ENCODE measurements at regions not wholly inside any gene's neighbourhood (a gene's known extent, or its start where the extent isn't known, plus 50 kb on each side); places are given as distances from the start of the nearest gene placed in this dataset.

GRCh38 chr18:29071869-29072268, 894.9 kb upstream of the CDH2 start:
- Histone ChIP-seq H3K9me3 (ENCODE audit: control insufficient read depth in 2 of 2, low read length in 2 of 2) (peaks cover 0 to 2% of the 10 kb centered on the region in 2 donors), H3K27ac (ENCODE audit: low read depth in 2 of 2, low read length in 2 of 2) (no peak overlapping the region), H3K27me3 (ENCODE audit: control insufficient read depth in 2 of 2, insufficient read depth in 2 of 2, low read length in 2 of 2) (no peaks in the 10 kb centered on the region), H3K4me1 (ENCODE audit: control insufficient read depth in 2 of 2, insufficient read depth in 2 of 2, low read length in 2 of 2) (no peaks in the 10 kb centered on the region), H3K36me3 (ENCODE audit: control insufficient read depth in 2 of 2, insufficient read depth in 2 of 2, low read length in 2 of 2) (no peaks in the 10 kb centered on the region), H3K4me3 (ENCODE audit: low read length in 2 of 2) (no peak overlapping the region), H3K9ac (ENCODE audit: low read depth in 1 of 2, low read length in 2 of 2) (no peak overlapping the region)

DNA sequence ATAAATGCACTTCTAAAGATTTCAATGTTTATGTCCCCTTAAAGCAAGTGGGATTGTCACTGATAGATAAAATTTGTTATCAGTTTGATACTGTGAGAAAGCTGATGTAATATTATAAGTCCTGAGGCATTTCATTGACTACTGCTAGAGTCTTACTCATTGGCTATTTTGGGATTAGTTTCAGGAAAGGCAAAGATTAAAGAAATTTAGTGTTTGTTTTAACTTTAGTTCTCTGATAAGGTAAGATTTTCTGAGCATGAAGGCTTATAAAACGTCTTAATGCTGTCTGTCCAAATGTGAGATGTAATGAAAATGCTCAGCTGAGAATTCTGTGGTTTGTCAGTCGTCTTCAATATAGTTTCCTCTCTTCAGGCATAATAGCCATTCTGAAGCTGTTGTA, 886.4 kb upstream of the CDH2 start:
- Histone ChIP-seq H3K9me3 (ENCODE audit: control insufficient read depth in 2 of 2, low read length in 2 of 2) (no peaks in the 10 kb centered on the region), H3K9ac (ENCODE audit: low read depth in 1 of 2, low read length in 2 of 2) (no peak overlapping the region), H3K27me3 (ENCODE audit: control insufficient read depth in 2 of 2, insufficient read depth in 2 of 2, low read length in 2 of 2) (no peaks in the 10 kb centered on the region)

DNA sequence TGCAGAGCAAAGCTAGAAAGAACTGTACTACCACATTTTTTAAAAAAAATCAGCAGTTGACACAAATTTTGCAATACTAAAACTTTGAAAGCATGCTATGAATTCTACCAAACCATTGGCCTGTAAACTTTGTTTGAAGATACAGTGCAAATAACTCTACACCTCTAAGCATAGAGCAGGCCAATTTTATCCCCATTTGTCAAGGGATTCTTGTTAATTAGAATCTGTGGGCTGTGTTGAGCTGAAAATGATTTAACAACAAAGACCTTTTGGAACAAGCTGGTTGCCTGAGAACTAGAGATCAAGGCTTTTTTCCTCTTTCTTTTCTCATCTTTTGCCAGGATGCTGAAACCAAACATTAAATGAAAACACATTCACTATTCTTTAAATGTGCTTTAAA, 886.0 kb upstream of the CDH2 start:
- Histone ChIP-seq H3K4me3 (ENCODE audit: low read length in 2 of 2) (no peak overlapping the region), H3K9me3 (ENCODE audit: control insufficient read depth in 2 of 2, low read length in 2 of 2) (no peaks in the 10 kb centered on the region), H3K36me3 (ENCODE audit: control insufficient read depth in 2 of 2, insufficient read depth in 2 of 2, low read length in 2 of 2) (no peaks in the 10 kb centered on the region), H3K27ac (ENCODE audit: low read depth in 2 of 2, low read length in 2 of 2) (no peak overlapping the region), H3K9ac (ENCODE audit: low read depth in 1 of 2, low read length in 2 of 2) (no peak overlapping the region), H3K27me3 (ENCODE audit: control insufficient read depth in 2 of 2, insufficient read depth in 2 of 2, low read length in 2 of 2) (no peaks in the 10 kb centered on the region), H3K4me1 (ENCODE audit: control insufficient read depth in 2 of 2, insufficient read depth in 2 of 2, low read length in 2 of 2) (no peaks in the 10 kb centered on the region)

More for the DNA sequence above, 886.4 kb upstream of the CDH2 start:
- no peak overlapping the region for H3K27ac ChIP-seq (ENCODE audit: low read depth in 2 of 2, low read length in 2 of 2)
- H3K4me3 ChIP-seq (ENCODE audit: low read length in 2 of 2): no peak overlapping the region
- no peaks in the 10 kb centered on the region for H3K4me1 ChIP-seq (ENCODE audit: control insufficient read depth in 2 of 2, insufficient read depth in 2 of 2, low read length in 2 of 2)
- H3K36me3 ChIP-seq (ENCODE audit: control insufficient read depth in 2 of 2, insufficient read depth in 2 of 2, low read length in 2 of 2): no peaks in the 10 kb centered on the region

- H3K9ac ChIP-seq (ENCODE audit: low read depth in 1 of 2, low read length in 2 of 2): no peak overlapping the region
- H3K36me3 ChIP-seq (ENCODE audit: control insufficient read depth in 2 of 2, insufficient read depth in 2 of 2, low read length in 2 of 2): no peaks in the 10 kb centered on the region
- no peaks in the 10 kb centered on the region for H3K4me1 ChIP-seq (ENCODE audit: control insufficient read depth in 2 of 2, insufficient read depth in 2 of 2, low read length in 2 of 2)
- H3K4me3 ChIP-seq (ENCODE audit: low read length in 2 of 2): no peak overlapping the region
- no peak overlapping the region for H3K27ac ChIP-seq (ENCODE audit: low read depth in 2 of 2, low read length in 2 of 2)
- H3K27me3 ChIP-seq (ENCODE audit: control insufficient read depth in 2 of 2, insufficient read depth in 2 of 2, low read length in 2 of 2): no peaks in the 10 kb centered on the region
- H3K9me3 ChIP-seq (ENCODE audit: control insufficient read depth in 2 of 2, low read length in 2 of 2): no peaks in the 10 kb centered on the region
These were observed 883.4 kb upstream of the CDH2 start for GRCh38 chr18:29060349-29060748.

GRCh38 chr18:29057703-29058102, 880.8 kb upstream of the CDH2 start:
- Histone ChIP-seq H3K4me3 (ENCODE audit: low read length in 2 of 2) (no peak overlapping the region), H3K27ac (ENCODE audit: low read depth in 2 of 2, low read length in 2 of 2) (no peak overlapping the region), H3K9ac (ENCODE audit: low read depth in 1 of 2, low read length in 2 of 2) (no peak overlapping the region), H3K4me1 (ENCODE audit: control insufficient read depth in 2 of 2, insufficient read depth in 2 of 2, low read length in 2 of 2) (no peaks in the 10 kb centered on the region), H3K27me3 (ENCODE audit: control insufficient read depth in 2 of 2, insufficient read depth in 2 of 2, low read length in 2 of 2) (no peaks in the 10 kb centered on the region), H3K9me3 (ENCODE audit: control insufficient read depth in 2 of 2, low read length in 2 of 2) (no peaks in the 10 kb centered on the region), H3K36me3 (ENCODE audit: control insufficient read depth in 2 of 2, insufficient read depth in 2 of 2, low read length in 2 of 2) (no peaks in the 10 kb centered on the region)

- Histone ChIP-seq H3K9ac (ENCODE audit: low read depth in 1 of 2, low read length in 2 of 2) (no peak overlapping the region), H3K27ac (ENCODE audit: low read depth in 2 of 2, low read length in 2 of 2) (no peak overlapping the region), H3K36me3 (ENCODE audit: control insufficient read depth in 2 of 2, insufficient read depth in 2 of 2, low read length in 2 of 2) (no peaks in the 10 kb centered on the region), H3K27me3 (ENCODE audit: control insufficient read depth in 2 of 2, insufficient read depth in 2 of 2, low read length in 2 of 2) (no peaks in the 10 kb centered on the region), H3K4me1 (ENCODE audit: control insufficient read depth in 2 of 2, insufficient read depth in 2 of 2, low read length in 2 of 2) (no peaks in the 10 kb centered on the region), H3K9me3 (ENCODE audit: control insufficient read depth in 2 of 2, low read length in 2 of 2) (no peaks in the 10 kb centered on the region), H3K4me3 (ENCODE audit: low read length in 2 of 2) (no peak overlapping the region)
These were observed 879.9 kb upstream of the CDH2 start for GRCh38 chr18:29056800-29057199.

- Histone ChIP-seq H3K9ac (ENCODE audit: low read depth in 1 of 2, low read length in 2 of 2) (no peak overlapping the region), H3K27me3 (ENCODE audit: control insufficient read depth in 2 of 2, insufficient read depth in 2 of 2, low read length in 2 of 2) (no peaks in the 10 kb centered on the region), H3K27ac (ENCODE audit: low read depth in 2 of 2, low read length in 2 of 2) (no peak overlapping the region), H3K9me3 (ENCODE audit: control insufficient read depth in 2 of 2, low read length in 2 of 2) (no peaks in the 10 kb centered on the region), H3K36me3 (ENCODE audit: control insufficient read depth in 2 of 2, insufficient read depth in 2 of 2, low read length in 2 of 2) (no peaks in the 10 kb centered on the region), H3K4me1 (ENCODE audit: control insufficient read depth in 2 of 2, insufficient read depth in 2 of 2, low read length in 2 of 2) (no peaks in the 10 kb centered on the region), H3K4me3 (ENCODE audit: low read length in 2 of 2) (no peak overlapping the region)
These were observed 865.0 kb upstream of the CDH2 start for GRCh38 chr18:29041976-29042375.

- Histone ChIP-seq H3K4me3 (ENCODE audit: low read length in 2 of 2) (no peak overlapping the region), H3K9me3 (ENCODE audit: control insufficient read depth in 2 of 2, low read length in 2 of 2) (no peaks in the 10 kb centered on the region), H3K4me1 (ENCODE audit: control insufficient read depth in 2 of 2, insufficient read depth in 2 of 2, low read length in 2 of 2) (no peaks in the 10 kb centered on the region), H3K27ac (ENCODE audit: low read depth in 2 of 2, low read length in 2 of 2) (no peak overlapping the region), H3K27me3 (ENCODE audit: control insufficient read depth in 2 of 2, insufficient read depth in 2 of 2, low read length in 2 of 2) (no peaks in the 10 kb centered on the region), H3K9ac (ENCODE audit: low read depth in 1 of 2, low read length in 2 of 2) (no peak overlapping the region), H3K36me3 (ENCODE audit: control insufficient read depth in 2 of 2, insufficient read depth in 2 of 2, low read length in 2 of 2) (no peaks in the 10 kb centered on the region)
These were observed 857.4 kb upstream of the CDH2 start for GRCh38 chr18:29034113-29034856.

GRCh38 chr18:29028560-29028959, 851.6 kb upstream of the CDH2 start:
- Histone ChIP-seq H3K9me3 (ENCODE audit: control insufficient read depth in 2 of 2, low read length in 2 of 2) (no peaks in the 10 kb centered on the region), H3K9ac (ENCODE audit: low read depth in 1 of 2, low read length in 2 of 2) (no peak overlapping the region), H3K27ac (ENCODE audit: low read depth in 2 of 2, low read length in 2 of 2) (no peak overlapping the region), H3K4me3 (ENCODE audit: low read length in 2 of 2) (no peak overlapping the region), H3K36me3 (ENCODE audit: control insufficient read depth in 2 of 2, insufficient read depth in 2 of 2, low read length in 2 of 2) (no peaks in the 10 kb centered on the region), H3K4me1 (ENCODE audit: control insufficient read depth in 2 of 2, insufficient read depth in 2 of 2, low read length in 2 of 2) (no peaks in the 10 kb centered on the region), H3K27me3 (ENCODE audit: control insufficient read depth in 2 of 2, insufficient read depth in 2 of 2, low read length in 2 of 2) (no peaks in the 10 kb centered on the region)

DNA sequence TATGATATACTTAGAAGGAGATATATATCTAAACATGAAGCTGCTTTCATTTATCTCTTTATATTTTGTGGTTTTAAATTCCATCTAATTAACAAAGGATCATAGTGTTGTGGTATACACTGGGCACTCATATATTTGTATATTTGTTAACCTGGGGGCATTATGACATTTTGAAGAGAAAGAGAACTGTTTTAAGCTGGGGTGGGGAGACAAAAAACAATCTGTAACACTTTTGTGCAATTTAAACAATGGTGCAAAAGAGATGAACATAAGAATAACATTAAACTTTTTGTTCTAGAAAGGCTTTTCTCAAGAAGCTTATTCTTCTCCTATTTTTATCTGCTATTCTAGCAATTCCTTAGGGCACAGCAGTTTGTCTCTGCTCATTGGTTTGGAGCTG, 842.0 kb upstream of the CDH2 start:
- no peaks in the 10 kb centered on the region for H3K4me1 ChIP-seq (ENCODE audit: control insufficient read depth in 2 of 2, insufficient read depth in 2 of 2, low read length in 2 of 2)
- H3K27me3 ChIP-seq (ENCODE audit: control insufficient read depth in 2 of 2, insufficient read depth in 2 of 2, low read length in 2 of 2): no peaks in the 10 kb centered on the region
- H3K9me3 ChIP-seq (ENCODE audit: control insufficient read depth in 2 of 2, low read length in 2 of 2): peaks cover 0 to 3% of the 10 kb centered on the region in 2 donors
- no peak overlapping the region for H3K27ac ChIP-seq (ENCODE audit: low read depth in 2 of 2, low read length in 2 of 2)
- H3K36me3 ChIP-seq (ENCODE audit: control insufficient read depth in 2 of 2, insufficient read depth in 2 of 2, low read length in 2 of 2): no peaks in the 10 kb centered on the region
- H3K4me3 ChIP-seq (ENCODE audit: low read length in 2 of 2): no peak overlapping the region
- H3K9ac ChIP-seq (ENCODE audit: low read depth in 1 of 2, low read length in 2 of 2): no peak overlapping the region

Measured in mucosa of rectum (tissue), 2 donors.